GM18502 (cell line): ENCODE measurements at regions not wholly inside any gene's neighbourhood (a gene's known extent, or its start where the extent isn't known, plus 50 kb on each side); places are given as distances from the start of the nearest gene placed in this dataset.
"Not testable (repeated sequence)": the region's sequence is repeated elsewhere in the genome, so short reads cannot be mapped to it uniquely, and the experiment has no call there.

Source experiments
- ATAC-seq: cut with Tn5 transposase; IDR thresholded peaks from one replicate; pipeline ENCODE4 v1.9.1; 2021; ENCODE audit warnings: mild to moderate bottlenecking; ENCODE audit not compliant: unreplicated experiment, poor library complexity

GRCh38 chr6:163892824-163893561 is 478.5 kb downstream of the QKI start:
- ATAC-seq = no peak

DNA sequence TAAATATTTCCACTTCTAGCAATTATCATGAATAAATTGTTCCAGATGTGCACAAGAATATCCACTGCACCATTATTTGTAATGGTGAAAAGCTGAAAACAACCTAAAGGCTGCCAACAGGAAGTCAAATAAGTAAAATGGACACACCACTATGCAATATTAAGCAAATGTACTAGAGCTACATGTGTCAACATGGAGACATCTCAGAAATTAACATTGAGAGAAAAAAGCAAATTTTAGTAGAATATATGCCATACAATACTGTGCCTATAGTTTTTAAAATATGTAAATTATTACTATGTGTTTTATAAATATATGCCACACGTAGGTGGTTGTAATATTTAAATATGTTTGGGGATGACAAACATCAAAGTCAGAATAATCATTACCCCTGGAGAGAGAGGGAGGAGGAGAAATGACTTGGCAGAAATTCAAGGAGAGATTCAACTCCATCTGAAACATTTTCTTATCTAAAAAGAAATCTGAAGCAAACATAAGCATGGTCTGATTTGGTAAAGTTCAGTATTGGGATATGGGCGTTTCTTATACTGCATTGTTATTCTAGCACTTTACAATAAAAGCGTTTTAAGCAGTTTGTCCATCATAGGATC is 475.5 kb downstream of the QKI start:
- ATAC-seq = no peak

DNA sequence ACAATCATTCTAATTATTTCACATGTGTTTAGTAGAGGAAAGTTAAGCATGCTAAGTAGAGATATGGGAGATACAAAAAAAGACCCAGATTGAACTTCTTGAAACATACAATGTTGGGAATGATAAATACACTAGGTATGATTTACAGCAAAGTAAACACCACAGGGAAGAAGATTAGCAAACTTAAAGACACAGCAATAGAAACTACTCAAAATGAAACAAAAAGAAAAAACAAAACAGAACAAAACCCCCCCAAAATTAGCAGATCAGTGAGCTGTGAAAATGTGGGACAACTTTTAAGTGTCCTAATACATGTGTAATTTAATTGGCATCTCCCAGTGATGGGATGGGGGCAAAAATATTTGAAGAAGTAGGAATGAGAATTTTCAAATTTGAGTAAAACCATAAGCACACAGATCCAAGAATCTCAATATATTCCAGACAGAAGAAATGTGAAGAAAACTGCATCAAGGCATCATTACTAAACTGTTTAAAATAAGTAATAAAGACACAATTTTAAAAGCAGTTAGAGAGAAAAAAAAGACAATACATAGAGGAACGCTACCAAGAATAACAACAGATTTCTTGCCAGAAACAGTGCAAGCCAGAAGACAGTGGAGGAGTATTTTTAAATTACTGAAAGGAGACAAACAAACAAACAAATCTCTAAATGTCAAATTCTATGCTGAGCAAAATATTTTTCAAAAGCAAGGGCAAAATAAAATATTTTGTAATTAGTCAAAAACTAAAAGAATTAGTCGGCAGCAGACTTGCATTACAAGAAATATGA is 473.7 kb downstream of the QKI start:
- no peak for ATAC-seq

DNA sequence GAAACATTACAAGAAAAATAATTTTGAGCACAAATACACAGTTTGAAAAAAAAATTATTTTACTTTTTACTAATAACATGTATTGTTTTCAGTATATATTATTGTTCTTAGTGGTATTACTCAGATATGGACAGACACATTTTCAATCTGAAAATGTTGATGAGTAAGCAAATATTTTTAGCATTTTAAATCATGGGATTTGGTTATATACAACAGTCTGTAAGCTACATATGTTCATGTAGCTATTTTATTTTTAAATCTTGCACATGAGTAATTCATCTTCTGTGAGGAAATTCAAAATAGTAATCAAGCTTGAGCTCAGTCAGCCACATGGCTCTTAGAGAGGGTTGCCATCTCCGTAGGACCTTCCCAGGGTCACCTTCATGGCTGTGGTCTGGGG is 471.9 kb downstream of the QKI start:
- ATAC-seq = no peak

DNA sequence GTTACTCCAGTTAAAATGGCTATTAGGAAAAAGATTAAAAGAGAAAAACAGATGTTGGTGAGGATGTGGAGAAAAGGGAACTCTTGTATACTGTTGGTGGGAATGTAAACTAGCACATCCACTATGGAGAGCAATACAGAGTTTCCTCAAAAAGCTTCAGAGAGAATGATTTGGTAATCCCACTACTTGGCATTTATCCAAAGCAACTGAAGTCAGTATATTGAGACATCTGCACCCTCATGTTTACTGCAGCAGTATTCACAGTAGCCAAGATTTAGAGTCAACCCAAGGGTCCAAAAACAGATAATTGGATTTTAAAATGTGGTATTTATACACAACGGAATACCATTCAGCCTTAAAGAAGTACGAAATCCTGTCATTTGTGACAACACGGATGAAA is 469.5 kb downstream of the QKI start:
- ATAC-seq = no peak

- no peak for ATAC-seq
Measured at GRCh38 chr6:163878698-163879097, 464.2 kb downstream of the QKI start.

GRCh38 chr6:163877877-163878639 is 463.5 kb downstream of the QKI start:
- no peak for ATAC-seq

GRCh38 chr6:163876391-163876790 is 461.9 kb downstream of the QKI start:
- ATAC-seq = no peak

- no peak for ATAC-seq
Measured at GRCh38 chr6:163874784-163875183, 460.3 kb downstream of the QKI start.

DNA sequence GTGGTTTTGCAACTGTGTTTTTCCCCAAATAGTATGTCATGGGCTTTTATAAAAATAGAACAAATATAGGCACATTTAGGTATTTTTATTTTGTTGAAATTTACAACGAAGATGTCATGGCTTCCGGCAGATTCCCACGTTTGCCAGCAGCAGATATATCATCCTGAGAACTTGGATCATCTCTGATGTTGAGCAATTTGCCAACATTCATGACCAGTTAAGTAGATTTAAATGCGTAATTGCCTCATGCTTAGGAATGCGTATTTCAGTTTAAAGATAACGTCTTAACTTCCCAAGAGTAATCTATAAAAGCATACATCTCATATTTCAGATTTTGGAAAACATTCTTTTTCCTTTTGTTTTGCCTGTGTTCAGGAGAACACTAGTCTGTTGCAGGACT is 457.8 kb downstream of the QKI start:
- no peak for ATAC-seq

DNA sequence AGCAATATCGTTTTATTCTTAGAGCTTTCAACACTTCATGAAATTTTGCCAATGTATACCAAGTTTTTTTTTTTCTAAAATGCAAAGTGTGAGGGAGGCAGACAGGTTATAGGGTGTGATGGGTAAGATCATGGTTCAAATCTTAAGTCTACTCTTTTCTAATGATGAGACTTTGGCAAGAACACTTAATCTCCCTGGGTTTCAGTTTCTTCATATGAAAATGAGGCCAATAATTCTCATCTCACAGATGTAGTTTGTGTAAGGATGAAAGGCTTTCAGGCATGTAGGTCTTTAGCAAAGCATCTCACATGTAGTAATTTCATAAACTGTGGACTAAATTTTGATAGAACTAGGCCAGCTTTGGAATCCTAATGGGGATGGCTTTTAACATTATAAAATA is 457.1 kb downstream of the QKI start:
- no peak for ATAC-seq

DNA sequence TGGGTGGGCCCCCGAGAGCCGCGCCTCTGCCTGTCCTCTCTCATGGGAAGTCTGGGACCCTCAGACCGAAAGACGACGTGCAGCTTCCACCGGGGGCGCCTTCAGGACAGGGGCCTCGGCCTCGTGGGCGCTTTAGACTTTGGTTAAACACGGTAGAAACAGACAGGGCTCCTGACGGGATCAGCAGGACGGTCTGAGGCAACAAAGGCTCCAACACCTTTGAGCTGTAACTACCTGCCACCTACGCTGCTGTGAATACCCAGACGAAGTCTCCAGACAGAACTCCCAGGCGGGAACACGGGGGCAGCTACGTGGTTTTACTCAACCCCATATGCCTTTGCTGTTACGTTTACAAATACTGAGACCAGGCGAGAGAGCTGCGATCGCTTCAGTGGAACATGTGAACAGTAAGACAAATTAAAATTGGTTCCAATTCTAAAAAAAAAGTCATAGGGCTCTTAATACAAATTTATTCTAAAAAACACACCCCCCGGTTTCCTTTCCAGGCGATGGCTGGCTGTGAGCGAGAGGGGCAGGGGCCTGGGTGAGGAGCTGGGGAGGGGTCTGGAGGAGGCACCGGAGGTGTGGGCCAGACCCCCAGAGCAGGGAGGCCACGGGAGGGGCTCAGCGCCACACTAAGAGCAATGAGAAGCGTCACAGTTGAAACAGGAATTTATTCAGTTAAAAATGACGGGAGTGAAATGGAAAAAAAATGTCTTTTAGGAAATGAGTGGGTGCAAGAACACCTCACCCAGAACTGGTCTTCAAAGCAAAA is 453.2 kb downstream of the QKI start:
- ATAC-seq = no peak

DNA sequence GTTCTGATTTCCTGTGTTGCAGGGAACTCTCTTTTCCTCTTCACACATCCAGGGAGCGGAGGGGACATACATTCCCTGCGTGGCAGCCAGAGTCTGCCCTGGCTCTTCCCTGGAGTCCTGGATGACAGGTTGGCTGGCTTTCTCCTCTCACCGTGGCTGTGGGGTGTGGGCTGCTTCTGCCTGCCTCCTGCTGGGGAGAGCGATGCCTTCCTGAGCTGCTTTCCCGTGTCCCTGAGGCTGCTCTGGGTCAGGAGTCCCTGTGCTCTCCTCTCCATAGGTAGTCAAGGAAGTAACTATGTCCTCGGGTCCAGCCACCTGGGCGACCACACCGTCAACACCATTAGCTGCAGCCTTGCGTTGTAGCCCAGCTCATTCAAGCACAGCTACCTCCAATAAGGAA is 451.7 kb downstream of the QKI start:
- ATAC-seq = no peak

DNA sequence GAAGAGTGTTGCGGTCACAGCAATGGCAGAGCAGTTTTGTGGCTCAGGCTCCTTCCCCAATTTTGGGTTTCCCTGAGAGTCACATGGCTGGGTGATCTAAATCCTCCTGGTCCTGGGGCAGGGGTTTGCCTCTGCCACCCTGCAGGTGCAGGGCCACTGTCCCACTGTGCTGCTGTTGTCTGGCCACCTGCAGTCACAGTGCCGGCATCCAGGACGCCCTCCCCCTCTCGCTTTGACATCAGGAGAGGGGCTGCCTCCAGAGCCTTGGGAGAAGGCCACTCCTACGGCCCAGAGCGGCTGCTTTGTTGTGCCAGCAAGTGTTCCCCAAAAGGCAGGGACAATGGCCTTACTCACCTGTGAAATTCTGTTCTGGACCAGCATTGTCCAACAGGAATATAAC is 449.0 kb downstream of the QKI start:
- ATAC-seq = no peak

DNA sequence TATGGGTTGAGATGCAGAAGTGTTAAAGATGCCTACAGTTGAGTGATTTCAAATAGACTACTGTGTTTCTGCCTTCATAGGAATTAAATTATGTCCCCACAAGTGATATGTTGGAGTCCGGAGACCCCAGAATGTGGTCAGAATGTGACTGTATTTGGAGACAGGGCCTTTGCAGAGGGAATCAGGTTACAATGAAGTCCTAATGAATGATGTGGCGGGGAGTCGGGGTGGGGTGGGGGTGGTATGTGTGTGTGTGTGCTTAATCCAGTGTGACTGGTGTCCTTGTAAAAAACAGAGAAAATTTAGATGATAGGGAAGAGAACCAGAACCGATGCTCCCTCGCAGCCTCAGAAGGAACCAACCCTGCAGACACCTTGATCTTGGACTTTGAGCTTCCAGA is 448.2 kb downstream of the QKI start:
- ATAC-seq = no peak

DNA sequence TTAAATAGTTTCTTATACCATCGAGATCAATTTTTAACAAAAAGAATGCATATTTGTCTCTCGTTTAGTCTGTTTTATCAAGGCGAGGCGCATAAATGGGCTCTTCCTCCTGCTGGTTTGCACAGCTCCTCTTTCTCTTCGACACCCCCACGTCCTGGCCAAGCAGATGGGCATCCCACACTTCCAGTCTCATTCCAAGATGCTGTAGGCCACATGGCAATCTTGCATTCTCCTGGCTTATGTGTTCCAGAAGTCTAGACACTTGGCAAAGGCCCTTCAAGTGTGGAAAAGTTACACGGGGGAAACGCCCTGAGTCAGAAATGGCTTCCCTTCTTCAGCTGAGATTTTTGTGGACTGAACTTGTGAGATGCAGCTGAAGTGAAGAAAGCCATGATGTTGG is 447.1 kb downstream of the QKI start:
- no peak for ATAC-seq

GRCh38 chr6:163860287-163861081 is 446.0 kb downstream of the QKI start:
- ATAC-seq = peak; percentile 53

DNA sequence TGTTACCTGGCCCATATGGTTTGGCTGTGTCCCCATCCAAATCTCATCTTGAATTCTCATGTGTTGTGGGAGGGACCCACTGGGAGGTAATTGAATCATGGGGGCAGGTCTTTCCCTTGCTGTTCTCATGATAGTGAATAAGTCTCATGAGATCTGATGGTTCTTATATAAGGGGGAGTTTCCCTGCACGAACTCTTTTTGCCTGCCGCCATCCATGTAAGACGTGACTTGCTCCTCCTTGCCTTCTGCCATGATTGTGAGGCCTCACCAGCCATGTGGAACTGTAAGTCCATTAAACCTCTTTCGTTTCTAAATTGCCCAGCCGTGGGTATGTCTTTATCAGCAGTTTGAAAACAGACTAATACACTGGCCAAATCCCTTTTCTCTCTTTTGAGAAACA is 444.4 kb downstream of the QKI start:
- not testable (repeated sequence) for ATAC-seq

DNA sequence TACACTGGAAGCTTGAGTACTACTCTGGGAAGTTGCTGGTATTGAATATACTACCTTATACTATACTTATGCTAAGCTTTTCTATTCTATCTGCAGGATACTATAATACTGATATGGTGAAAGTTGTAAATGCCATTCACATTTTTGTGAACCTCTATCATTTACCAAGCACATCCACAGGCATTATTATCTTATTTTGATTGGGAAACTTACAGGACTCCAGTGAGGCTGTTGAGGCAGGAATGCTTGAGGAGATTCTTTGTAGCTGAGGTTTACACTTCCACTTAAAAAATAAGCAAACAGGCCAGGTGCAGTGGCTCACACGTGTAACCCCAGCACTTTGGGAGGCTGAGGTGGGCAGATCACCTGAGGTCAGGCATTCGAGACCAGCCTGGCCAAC is 442.9 kb downstream of the QKI start:
- no peak for ATAC-seq
